ENCODE measurements at regions not wholly inside any gene's neighbourhood (a gene's known extent, or its start where the extent isn't known, plus 50 kb on each side); places are given as distances from the start of the nearest gene placed in this dataset.

DNA sequence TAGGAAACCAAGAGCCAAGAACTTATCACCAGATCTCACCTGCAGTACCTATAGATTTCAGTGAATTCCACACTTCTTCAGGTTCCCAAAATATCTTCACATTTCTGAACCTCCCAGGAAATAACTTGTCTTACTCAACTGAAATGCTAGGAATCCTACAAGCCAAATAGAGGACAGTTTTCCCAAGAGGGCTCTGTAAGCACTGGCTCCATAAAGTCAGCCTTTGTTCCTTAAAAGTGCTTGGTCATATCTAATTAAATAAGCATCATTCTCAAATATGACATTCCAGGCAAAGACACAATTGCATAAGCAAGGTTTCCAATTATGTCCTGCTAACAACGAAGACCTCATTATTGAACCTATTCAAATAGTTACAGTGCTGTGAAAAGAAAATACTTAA is 154.6 kb upstream of the MGAT5 start:
- no peaks in the 10 kb centered on the region for H3K9me3 ChIP-seq
- no peak overlapping the region for H3K4me3 ChIP-seq
- intact Hi-C loops (cut with DNase I; ENCODE audit: low total_unique reads) = no loop called here
- no peak for DNase-seq (ENCODE audit: low spot score in 2 of 2)
- TF ChIP-seq, protein P1, sequence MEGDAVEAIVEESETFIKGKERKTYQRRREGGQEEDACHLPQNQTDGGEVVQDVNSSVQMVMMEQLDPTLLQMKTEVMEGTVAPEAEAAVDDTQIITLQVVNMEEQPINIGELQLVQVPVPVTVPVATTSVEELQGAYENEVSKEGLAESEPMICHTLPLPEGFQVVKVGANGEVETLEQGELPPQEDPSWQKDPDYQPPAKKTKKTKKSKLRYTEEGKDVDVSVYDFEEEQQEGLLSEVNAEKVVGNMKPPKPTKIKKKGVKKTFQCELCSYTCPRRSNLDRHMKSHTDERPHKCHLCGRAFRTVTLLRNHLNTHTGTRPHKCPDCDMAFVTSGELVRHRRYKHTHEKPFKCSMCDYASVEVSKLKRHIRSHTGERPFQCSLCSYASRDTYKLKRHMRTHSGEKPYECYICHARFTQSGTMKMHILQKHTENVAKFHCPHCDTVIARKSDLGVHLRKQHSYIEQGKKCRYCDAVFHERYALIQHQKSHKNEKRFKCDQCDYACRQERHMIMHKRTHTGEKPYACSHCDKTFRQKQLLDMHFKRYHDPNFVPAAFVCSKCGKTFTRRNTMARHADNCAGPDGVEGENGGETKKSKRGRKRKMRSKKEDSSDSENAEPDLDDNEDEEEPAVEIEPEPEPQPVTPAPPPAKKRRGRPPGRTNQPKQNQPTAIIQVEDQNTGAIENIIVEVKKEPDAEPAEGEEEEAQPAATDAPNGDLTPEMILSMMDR (IDR thresholded peaks at IDR 0.05) = no peak
- TF ChIP-seq POLR2A (IDR thresholded peaks at IDR 0.05) (no peak), POLR2AphosphoS5 (IDR thresholded peaks at IDR 0.05) (no peak)
- H3K36me3 ChIP-seq = no peaks in the 10 kb centered on the region
- no peaks in the 10 kb centered on the region for H3K4me1 ChIP-seq
- H3K27me3 ChIP-seq = no peaks in the 10 kb centered on the region
- H3K27ac ChIP-seq = no peak overlapping the region

DNA sequence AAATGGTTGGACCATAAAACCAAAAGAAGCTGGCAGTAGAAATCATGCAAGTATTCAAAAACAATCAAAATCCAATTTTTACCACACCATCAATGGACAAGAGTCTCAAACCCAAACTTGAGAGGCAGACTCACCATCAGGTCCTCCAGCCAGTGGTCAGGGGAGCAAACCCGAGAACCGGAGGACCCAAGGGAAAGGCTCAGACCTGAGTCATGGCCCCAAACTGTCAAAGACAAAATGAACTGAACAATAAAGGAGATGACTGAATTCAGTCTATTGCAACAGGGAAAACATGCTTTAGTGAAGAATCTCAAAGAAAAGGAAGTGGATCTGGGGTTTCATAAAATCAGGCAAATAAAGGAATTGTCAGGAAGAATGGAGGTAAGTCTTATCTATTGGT is 150.7 kb upstream of the MGAT5 start:
- Histone ChIP-seq H3K27ac (no peak overlapping the region), H3K9me3 (no peaks in the 10 kb centered on the region), H3K36me3 (no peaks in the 10 kb centered on the region), H3K4me3 (no peak overlapping the region), H3K27me3 (no peaks in the 10 kb centered on the region), H3K4me1 (no peaks in the 10 kb centered on the region)
- no peak for TF ChIP-seq POLR2AphosphoS5 (IDR thresholded peaks at IDR 0.05)
- TF ChIP-seq POLR2A (IDR thresholded peaks at IDR 0.05) = no peak
- TF ChIP-seq, protein P1 (IDR thresholded peaks at IDR 0.05) = no peak
- DNase-seq (ENCODE audit: low spot score in 2 of 2) = no peak
- intact Hi-C loops (cut with DNase I; ENCODE audit: low total_unique reads) = no loop called here

DNA sequence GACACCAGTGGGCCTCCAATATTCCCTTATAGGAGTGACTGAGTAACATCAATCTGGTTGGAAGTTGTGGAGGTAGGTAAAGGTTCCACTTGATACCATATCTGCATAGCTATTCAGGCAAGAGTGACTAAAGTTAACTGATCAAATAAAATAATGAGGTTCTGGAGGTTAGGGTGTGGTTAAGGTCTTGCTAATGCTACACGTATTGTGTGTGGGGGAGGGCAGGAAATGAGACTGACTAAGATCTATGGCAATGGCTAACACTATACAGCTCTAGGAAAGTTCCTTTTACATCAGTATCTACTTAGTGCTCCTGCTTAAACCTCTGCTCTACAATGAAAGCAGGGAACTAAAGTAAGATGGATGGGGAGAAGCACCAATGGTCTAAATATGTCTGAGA is 149.1 kb upstream of the MGAT5 start:
- Histone ChIP-seq H3K27ac (no peak overlapping the region), H3K9me3 (no peaks in the 10 kb centered on the region), H3K4me3 (no peak overlapping the region), H3K27me3 (no peaks in the 10 kb centered on the region), H3K4me1 (no peaks in the 10 kb centered on the region), H3K36me3 (no peaks in the 10 kb centered on the region)
- TF ChIP-seq, protein P1 (IDR thresholded peaks at IDR 0.05) = no peak
- intact Hi-C loops (cut with DNase I; ENCODE audit: low total_unique reads) = no loop called here
- DNase-seq (ENCODE audit: low spot score in 2 of 2) = no peak

DNA sequence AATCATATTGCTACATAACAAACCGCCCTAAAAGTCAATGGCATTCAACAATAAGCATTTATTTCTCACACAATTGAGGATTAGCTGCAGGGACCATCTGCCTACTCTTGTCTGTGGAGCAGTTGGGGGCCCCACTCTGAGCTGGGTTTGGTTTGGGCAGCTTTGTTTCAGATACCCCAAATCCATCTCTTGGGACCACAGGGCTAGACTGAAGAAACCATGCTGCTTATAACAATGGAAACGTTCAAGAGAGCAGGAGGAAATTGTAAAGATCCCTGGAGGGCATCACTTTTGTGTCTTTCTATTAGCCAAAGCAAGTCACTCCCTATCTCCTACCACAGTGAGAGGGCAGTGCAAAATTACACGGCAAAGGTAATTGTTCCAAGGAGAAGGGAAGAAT is 146.5 kb upstream of the MGAT5 start:
- TF ChIP-seq, protein P1 (IDR thresholded peaks at IDR 0.05) = no peak
- TF ChIP-seq POLR2AphosphoS5 (IDR thresholded peaks at IDR 0.05) = no peak

DNA sequence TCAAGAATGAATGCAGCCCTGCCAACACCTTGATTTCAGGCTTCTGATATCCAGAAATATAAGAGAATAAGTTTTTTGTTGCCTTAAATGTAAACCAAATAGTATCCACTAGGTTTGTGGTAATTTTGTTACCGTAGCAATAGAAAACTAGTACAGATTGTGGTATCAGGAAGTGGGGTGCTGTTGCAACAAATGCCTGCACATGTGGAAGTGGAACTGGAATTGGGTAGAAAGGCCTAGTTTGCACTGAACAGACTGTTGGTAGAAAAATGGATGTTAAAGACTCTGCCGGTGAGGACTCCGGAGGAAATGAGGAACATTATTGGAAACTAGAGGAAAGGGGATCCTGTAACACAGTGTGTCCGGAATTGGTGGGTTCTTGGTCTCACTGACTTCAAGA is 145.8 kb upstream of the MGAT5 start:
- TF ChIP-seq, protein P1 (IDR thresholded peaks at IDR 0.05) = no peak
- TF ChIP-seq POLR2A (IDR thresholded peaks at IDR 0.05) = no peak
- no peak for TF ChIP-seq POLR2AphosphoS5 (IDR thresholded peaks at IDR 0.05)
- Histone ChIP-seq H3K27me3 (no peaks in the 10 kb centered on the region), H3K4me3 (no peak overlapping the region), H3K4me1 (no peaks in the 10 kb centered on the region), H3K27ac (no peak overlapping the region), H3K9me3 (peaks cover 4 to 6% of the 10 kb centered on the region in 2 donors), H3K36me3 (no peaks in the 10 kb centered on the region)
- intact Hi-C loops (cut with DNase I; ENCODE audit: low total_unique reads) = no loop called here
- DNase-seq (ENCODE audit: low spot score in 2 of 2) = no peak

More for the DNA sequence above, 146.5 kb upstream of the MGAT5 start:
- no peak for DNase-seq (ENCODE audit: low spot score in 2 of 2)
- H3K36me3 ChIP-seq = no peaks in the 10 kb centered on the region
- H3K27me3 ChIP-seq = no peaks in the 10 kb centered on the region
- intact Hi-C loops (cut with DNase I; ENCODE audit: low total_unique reads) = no loop called here
- no peak overlapping the region for H3K27ac ChIP-seq
- H3K9me3 ChIP-seq = peaks cover 4 to 6% of the 10 kb centered on the region in 2 donors
- H3K4me1 ChIP-seq = no peaks in the 10 kb centered on the region
- H3K4me3 ChIP-seq = no peak overlapping the region
